ENCODE measurements at regions not wholly inside any gene's neighbourhood (a gene's known extent, or its start where the extent isn't known, plus 50 kb on each side); places are given as distances from the start of the nearest gene placed in this dataset.
"Not testable (repeated sequence)": the region's sequence is repeated elsewhere in the genome, so short reads cannot be mapped to it uniquely, and the experiment has no call there.

DNA sequence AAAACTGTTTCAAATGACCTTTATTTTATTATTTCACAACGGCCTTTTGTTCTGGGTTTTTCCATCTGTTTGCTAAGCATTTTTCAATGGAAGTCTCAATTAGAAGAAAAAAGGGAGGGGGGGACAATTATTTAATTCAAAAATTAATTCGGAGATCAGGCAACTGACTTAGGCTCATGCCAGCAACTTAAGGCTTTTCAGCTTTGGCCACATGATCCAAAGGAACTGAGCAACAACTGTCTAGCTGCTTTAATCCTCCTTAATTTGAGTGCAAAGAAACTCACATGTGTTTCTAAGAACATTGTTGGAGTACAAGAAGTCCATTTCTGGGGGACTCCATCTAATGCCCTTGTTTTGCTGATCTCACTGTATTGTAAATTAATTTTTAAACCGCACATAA, 188.0 kb downstream of the EXOC5 start:
- Mint-ChIP-seq H3K36me3 (ENCODE audit: low read depth) (no peaks in the 10 kb centered on the region), H3K9me3 (no peaks in the 10 kb centered on the region), H3K4me3 (ENCODE audit: low read depth) (no peak overlapping the region), H3K27me3 (ENCODE audit: low read depth) (peaks cover 2% of the 10 kb centered on the region), H3K27ac (no peak overlapping the region), H3K4me1 (ENCODE audit: low read depth) (no peaks in the 10 kb centered on the region)
- intact Hi-C loops (cut with micrococcal nuclease): no loop called here
- no peak for DNase-seq (ENCODE audit: low spot score)

GRCh38 chr14:57078054-57078453, 190.7 kb downstream of the EXOC5 start:
- H3K4me3 Mint-ChIP-seq (ENCODE audit: low read depth): no peak overlapping the region
- H3K4me1 Mint-ChIP-seq (ENCODE audit: low read depth): no peaks in the 10 kb centered on the region
- H3K9me3 Mint-ChIP-seq: no peaks in the 10 kb centered on the region
- peaks cover 12% of the 10 kb centered on the region for H3K27me3 Mint-ChIP-seq (ENCODE audit: low read depth)
- H3K27ac Mint-ChIP-seq: no peak overlapping the region
- no peaks in the 10 kb centered on the region for H3K36me3 Mint-ChIP-seq (ENCODE audit: low read depth)
- intact Hi-C loops (cut with micrococcal nuclease): no loop called here
- DNase-seq (ENCODE audit: low spot score): no peak

- Mint-ChIP-seq H3K4me3 (ENCODE audit: low read depth) (no peak overlapping the region), H3K36me3 (ENCODE audit: low read depth) (no peaks in the 10 kb centered on the region), H3K27ac (no peak overlapping the region), H3K4me1 (ENCODE audit: low read depth) (no peaks in the 10 kb centered on the region), H3K27me3 (ENCODE audit: low read depth) (peaks cover 21% of the 10 kb centered on the region), H3K9me3 (no peaks in the 10 kb centered on the region)
- intact Hi-C loops (cut with micrococcal nuclease): no loop called here
- DNase-seq (ENCODE audit: low spot score): no peak
Observed at GRCh38 chr14:57073986-57074385, 194.7 kb downstream of the EXOC5 start.

DNA sequence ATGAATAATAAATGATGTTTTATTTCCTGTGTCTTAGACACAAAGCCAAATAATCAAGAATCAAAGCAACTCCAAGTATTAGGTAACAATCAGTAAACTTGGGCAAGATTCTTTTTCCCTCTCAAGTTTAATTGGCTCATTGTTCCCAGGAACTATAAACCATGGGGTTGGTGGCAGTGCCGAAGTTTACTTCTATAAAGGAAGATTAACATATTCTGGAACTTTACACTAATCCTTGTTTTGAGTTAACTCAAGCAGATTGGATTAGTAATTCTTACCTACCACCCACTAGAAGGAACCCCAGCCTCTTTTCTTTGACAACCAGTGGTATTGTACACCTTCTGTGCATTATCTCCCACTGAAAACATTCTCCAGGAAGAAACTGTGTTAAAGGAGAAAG, 197.1 kb downstream of the EXOC5 start:
- Mint-ChIP-seq H3K9me3 (no peaks in the 10 kb centered on the region), H3K27ac (no peak overlapping the region), H3K27me3 (ENCODE audit: low read depth) (peaks cover 36% of the 10 kb centered on the region), H3K4me3 (ENCODE audit: low read depth) (no peak overlapping the region), H3K36me3 (ENCODE audit: low read depth) (no peaks in the 10 kb centered on the region), H3K4me1 (ENCODE audit: low read depth) (no peaks in the 10 kb centered on the region)
- DNase-seq (ENCODE audit: low spot score): no peak
- intact Hi-C loops (cut with micrococcal nuclease): no loop called here

DNA sequence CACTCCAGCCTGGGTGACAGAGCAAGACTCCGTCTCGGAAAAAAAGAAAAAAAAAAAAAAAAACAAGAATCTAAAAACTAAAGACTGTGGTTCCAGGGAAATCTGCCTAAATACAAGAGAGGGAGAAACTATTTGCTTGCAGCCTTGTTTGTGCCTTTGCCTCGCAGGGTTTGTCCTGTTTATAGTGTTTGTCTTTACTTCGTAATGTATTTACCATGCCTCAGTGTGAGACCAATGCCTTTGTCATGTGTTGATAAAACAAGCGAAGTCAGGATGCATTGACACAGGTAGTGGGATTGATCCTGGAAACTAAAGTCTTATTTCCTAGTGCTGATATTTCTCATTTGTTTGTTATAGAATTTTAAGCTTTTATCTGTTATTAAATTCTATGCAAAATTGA, 199.0 kb downstream of the EXOC5 start:
- Mint-ChIP-seq H3K36me3 (ENCODE audit: low read depth) (no peaks in the 10 kb centered on the region), H3K4me3 (ENCODE audit: low read depth) (no peak overlapping the region), H3K4me1 (ENCODE audit: low read depth) (no peaks in the 10 kb centered on the region), H3K27me3 (ENCODE audit: low read depth) (peaks cover 39% of the 10 kb centered on the region), H3K9me3 (no peaks in the 10 kb centered on the region), H3K27ac (no peak overlapping the region)
- DNase-seq (ENCODE audit: low spot score): no peak
- intact Hi-C loops (cut with micrococcal nuclease): loop anchor here (5.0 to 10.0 kb wide), 3 partner anchors 225 to 575 kb away; partner anchors contain the start of gene OTX2

DNA sequence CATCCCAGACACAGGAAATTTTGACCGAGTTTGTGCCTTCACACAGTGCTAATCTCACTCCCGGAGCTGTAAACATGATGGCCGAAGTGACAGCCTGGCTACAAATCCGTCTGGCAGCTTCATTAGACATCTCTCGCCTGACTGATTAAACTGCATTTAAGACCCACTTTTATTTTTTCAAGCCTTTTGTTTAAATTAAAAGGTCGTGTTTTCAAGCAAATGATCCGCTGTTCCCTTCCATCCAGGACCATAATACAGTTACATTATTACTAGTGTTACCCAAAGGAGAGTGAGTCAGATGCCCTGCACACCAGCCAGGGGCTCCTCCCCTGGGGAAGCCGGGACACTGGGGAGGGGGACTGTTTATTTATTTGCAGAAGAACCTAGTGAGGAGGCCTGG, 200.2 kb downstream of the EXOC5 start:
- H3K27ac Mint-ChIP-seq: no peak overlapping the region
- peaks cover 32% of the 10 kb centered on the region for H3K27me3 Mint-ChIP-seq (ENCODE audit: low read depth)
- intact Hi-C loops (cut with micrococcal nuclease): loop anchor here (5.0 to 10.0 kb wide), 3 partner anchors 226 to 574 kb away; partner anchors contain the start of gene OTX2
- no peak for DNase-seq (ENCODE audit: low spot score)
- H3K4me1 Mint-ChIP-seq (ENCODE audit: low read depth): no peaks in the 10 kb centered on the region
- no peaks in the 10 kb centered on the region for H3K9me3 Mint-ChIP-seq
- no peak overlapping the region for H3K4me3 Mint-ChIP-seq (ENCODE audit: low read depth)
- no peaks in the 10 kb centered on the region for H3K36me3 Mint-ChIP-seq (ENCODE audit: low read depth)

DNA sequence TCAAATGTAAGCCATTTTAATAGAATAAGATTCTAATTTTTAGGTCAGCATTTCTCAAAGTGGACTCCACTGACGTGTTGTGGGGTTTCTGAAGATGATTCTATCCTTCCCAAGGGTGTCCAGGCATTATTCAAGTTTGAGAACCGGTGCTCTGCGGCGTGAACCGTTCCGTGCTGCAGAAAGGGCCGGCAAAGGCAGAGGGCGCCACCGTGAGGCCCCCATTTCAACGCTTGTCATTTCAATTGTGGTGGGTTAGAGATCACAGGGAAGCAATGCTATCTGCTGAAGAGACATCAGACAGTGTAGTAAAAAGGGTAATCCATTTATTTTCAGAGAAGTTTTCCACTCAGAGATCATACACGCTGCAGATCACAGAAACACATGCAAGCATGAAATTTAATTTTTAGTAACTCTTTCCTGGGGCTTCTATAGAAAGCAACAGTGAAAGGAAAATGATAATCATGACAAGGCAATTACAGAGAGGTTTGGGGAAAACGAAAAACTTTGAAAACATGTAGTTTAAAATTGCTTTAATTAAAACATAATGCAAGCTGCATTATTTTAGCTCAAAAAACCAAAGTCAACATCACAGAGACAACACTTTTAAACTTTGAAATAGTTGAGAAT, 201.7 kb downstream of the EXOC5 start:
- no peaks in the 10 kb centered on the region for H3K9me3 Mint-ChIP-seq
- H3K36me3 Mint-ChIP-seq (ENCODE audit: low read depth): no peaks in the 10 kb centered on the region
- no peak overlapping the region for H3K4me3 Mint-ChIP-seq (ENCODE audit: low read depth)
- H3K4me1 Mint-ChIP-seq (ENCODE audit: low read depth): no peaks in the 10 kb centered on the region
- H3K27ac Mint-ChIP-seq: no peak overlapping the region
- H3K27me3 Mint-ChIP-seq (ENCODE audit: low read depth): peaks cover 37% of the 10 kb centered on the region
- intact Hi-C loops (cut with micrococcal nuclease): loop anchor here (5.0 to 10.0 kb wide), 3 partner anchors 228 to 572 kb away; partner anchors contain the start of gene OTX2
- peak; percentile 12 for DNase-seq (ENCODE audit: low spot score)

GRCh38 chr14:57066463-57066862, 202.2 kb downstream of the EXOC5 start:
- Mint-ChIP-seq H3K9me3 (no peaks in the 10 kb centered on the region), H3K36me3 (ENCODE audit: low read depth) (no peaks in the 10 kb centered on the region), H3K27ac (no peak overlapping the region), H3K27me3 (ENCODE audit: low read depth) (peaks cover 38% of the 10 kb centered on the region), H3K4me3 (ENCODE audit: low read depth) (no peak overlapping the region), H3K4me1 (ENCODE audit: low read depth) (peaks cover 1% of the 10 kb centered on the region)
- DNase-seq (ENCODE audit: low spot score): no peak
- intact Hi-C loops (cut with micrococcal nuclease): loop anchor here (5.0 to 10.0 kb wide), 3 partner anchors 228 to 572 kb away; partner anchors contain the start of gene OTX2

DNA sequence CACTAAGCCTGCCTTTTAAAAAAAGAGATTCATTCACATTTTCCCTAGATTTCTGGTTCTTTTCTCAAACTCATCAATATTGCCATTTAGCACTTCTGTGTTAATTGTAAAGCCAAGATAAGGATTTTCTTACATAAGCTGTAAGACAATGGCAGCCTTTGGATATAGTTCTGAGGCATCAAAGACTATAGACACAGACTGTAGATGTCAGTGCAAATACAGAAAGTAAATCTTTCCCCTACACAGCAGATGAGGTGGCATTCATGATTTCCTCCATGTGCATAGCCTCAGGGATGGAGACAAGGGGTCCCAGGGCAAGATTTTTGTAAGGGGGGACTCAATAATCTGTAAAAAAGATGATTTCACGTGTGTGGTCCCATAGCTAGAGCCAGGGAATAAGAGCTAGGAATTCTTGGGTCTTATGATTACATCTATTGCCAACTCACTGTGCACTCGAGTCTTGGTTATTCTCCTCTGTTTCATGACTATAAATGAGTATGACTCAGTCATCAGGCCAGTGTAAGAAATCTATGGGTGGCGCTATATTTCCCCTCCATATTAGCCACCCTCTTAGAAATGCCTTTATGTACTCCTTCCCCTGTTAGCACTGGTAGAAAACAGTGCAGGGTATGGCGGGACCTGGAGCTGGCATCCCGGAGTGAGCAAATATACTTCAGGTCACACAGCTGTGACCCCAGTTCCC, 207.5 kb downstream of the EXOC5 start:
- intact Hi-C loops (cut with micrococcal nuclease): loop anchor here (5.0 to 10.0 kb wide), 3 partner anchors 234 to 566 kb away; no protein-coding TSS in a partner anchor
- Mint-ChIP-seq H3K36me3 (ENCODE audit: low read depth) (no peaks in the 10 kb centered on the region), H3K27me3 (ENCODE audit: low read depth) (peaks cover 13% of the 10 kb centered on the region), H3K4me1 (ENCODE audit: low read depth) (peaks cover 19% of the 10 kb centered on the region), H3K27ac (peak overlapping the region; percentile 41), H3K4me3 (ENCODE audit: low read depth) (no peak overlapping the region), H3K9me3 (no peaks in the 10 kb centered on the region)
- no peak for DNase-seq (ENCODE audit: low spot score)

DNA sequence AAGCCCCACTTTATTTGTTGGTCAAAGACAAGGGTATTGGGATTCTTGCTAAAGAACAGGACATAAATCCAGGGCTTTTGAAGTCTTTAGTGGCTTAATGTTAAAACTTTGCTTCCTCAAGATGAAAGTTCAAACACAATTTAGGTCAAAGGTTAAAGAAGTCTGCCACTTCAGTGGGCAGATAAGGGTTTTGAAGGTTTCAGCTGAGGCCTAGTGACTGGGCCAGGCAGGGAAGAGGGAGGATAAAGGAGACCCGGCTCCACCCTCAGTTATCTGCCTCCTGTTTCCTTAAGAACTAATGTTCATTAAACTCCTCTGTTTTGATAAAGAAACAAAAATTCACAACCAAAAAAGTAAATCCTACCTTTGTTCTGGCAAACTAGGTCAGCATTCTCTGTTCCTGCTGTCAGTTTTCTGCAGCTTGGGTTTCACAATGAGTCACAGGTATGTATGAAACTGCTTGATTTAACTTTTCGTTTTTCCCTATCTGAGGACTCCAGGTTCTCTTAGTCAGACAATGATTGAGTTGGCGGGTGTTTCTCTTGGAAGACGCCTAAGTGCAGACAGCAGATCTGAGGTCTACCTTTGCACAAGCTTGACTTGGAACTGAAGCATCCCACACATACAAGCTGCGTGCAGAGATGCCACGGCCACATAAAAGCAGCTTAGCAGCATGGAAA, 208.3 kb downstream of the EXOC5 start:
- Mint-ChIP-seq H3K27me3 (ENCODE audit: low read depth) (peaks cover 14% of the 10 kb centered on the region), H3K4me3 (ENCODE audit: low read depth) (no peak overlapping the region), H3K36me3 (ENCODE audit: low read depth) (no peaks in the 10 kb centered on the region), H3K27ac (peak overlapping the region; percentile 41), H3K9me3 (no peaks in the 10 kb centered on the region), H3K4me1 (ENCODE audit: low read depth) (peaks cover 19% of the 10 kb centered on the region)
- intact Hi-C loops (cut with micrococcal nuclease): loop anchor here (1.0 to 10.0 kb wide), 4 partner anchors 208 to 566 kb away; partner anchors contain the start of genes AP5M1 and EXOC5
- peak; percentile 9 for DNase-seq (ENCODE audit: low spot score)

DNA sequence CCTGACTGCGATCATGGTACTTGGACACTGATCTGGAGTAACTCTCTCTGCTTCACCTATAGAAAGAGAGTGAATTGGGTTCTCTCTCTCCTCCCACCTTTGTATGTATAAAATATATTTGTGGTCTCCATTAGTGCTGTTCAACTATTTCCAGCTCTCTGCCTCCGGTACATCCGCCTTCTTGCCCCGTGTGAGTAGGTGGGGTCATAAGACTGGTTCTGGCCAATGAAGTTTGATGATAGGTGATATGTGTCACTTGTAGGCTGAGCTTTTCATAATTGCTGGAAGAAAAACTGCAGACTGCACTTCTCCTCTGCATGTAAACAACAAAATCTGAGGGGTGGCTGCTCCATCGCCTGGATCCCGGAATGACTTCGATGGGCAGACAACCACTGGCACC, 210.4 kb downstream of the EXOC5 start:
- Mint-ChIP-seq H3K36me3 (ENCODE audit: low read depth) (no peaks in the 10 kb centered on the region), H3K27me3 (ENCODE audit: low read depth) (peaks cover 25% of the 10 kb centered on the region), H3K9me3 (no peaks in the 10 kb centered on the region), H3K4me1 (ENCODE audit: low read depth) (peaks cover 19% of the 10 kb centered on the region), H3K4me3 (ENCODE audit: low read depth) (no peak overlapping the region), H3K27ac (no peak overlapping the region)
- intact Hi-C loops (cut with micrococcal nuclease): no loop called here
- no peak for DNase-seq (ENCODE audit: low spot score)

DNA sequence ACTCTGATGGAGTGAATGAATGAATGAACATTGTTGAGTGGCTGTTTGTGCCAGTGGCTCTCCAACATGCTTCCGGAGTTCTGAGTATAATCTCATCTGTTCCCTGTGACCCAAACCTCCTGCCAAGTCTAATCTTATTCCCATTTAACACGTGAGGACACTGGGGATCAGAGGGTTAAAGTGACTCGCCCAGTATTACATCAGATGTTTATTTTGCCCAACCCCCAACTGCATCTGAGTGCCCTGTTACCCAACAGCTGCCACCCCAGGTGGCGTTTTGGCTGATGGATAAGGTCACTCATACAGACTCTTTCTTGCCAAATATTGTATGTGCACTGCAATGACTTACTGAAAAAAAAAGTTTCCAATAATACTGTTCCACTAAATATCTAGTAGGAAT, 210.9 kb downstream of the EXOC5 start:
- no peak for DNase-seq (ENCODE audit: low spot score)
- H3K27me3 Mint-ChIP-seq (ENCODE audit: low read depth): peaks cover 23% of the 10 kb centered on the region
- H3K36me3 Mint-ChIP-seq (ENCODE audit: low read depth): no peaks in the 10 kb centered on the region
- H3K4me1 Mint-ChIP-seq (ENCODE audit: low read depth): peaks cover 19% of the 10 kb centered on the region
- H3K9me3 Mint-ChIP-seq: no peaks in the 10 kb centered on the region
- no peak overlapping the region for H3K4me3 Mint-ChIP-seq (ENCODE audit: low read depth)
- H3K27ac Mint-ChIP-seq: no peak overlapping the region
- intact Hi-C loops (cut with micrococcal nuclease): no loop called here

- H3K36me3 Mint-ChIP-seq (ENCODE audit: low read depth); H3K9me3 Mint-ChIP-seq; H3K4me3 Mint-ChIP-seq (ENCODE audit: low read depth); intact Hi-C loops (cut with micrococcal nuclease); DNase-seq (ENCODE audit: low spot score); H3K27ac Mint-ChIP-seq: not testable (repeated sequence)
- Mint-ChIP-seq H3K27me3 (ENCODE audit: low read depth) (peaks cover 17% of the 10 kb centered on the region), H3K4me1 (ENCODE audit: low read depth) (peaks cover 18% of the 10 kb centered on the region)
Observed at GRCh38 chr14:57056522-57056921, 212.2 kb downstream of the EXOC5 start.
